Epithelial cell of prostate (primary cell): ENCODE measurements at regions not wholly inside any gene's neighbourhood (a gene's known extent, or its start where the extent isn't known, plus 50 kb on each side); places are given as distances from the start of the nearest gene placed in this dataset.
"Not testable (repeated sequence)": the region's sequence is repeated elsewhere in the genome, so short reads cannot be mapped to it uniquely, and the experiment has no call there.

Experiments used
- DNase-seq: peaks from one replicate; pipeline ENCODE4 v3.0.0-alpha.2; 2011; ENCODE audit warnings: low read depth, low spot score
- H3K27ac ChIP-seq: fragments of 450-650 bp; 2 replicates; pipeline ENCODE4 v1.5.1; 2017; ENCODE audit warnings: mild to moderate bottlenecking

GRCh38 chr1:96538883-96539282 is 182.7 kb upstream of the PTBP2 start:
- DNase-seq: no peak
- no peak overlapping the region for H3K27ac ChIP-seq

GRCh38 chr1:96541491-96541890 is 180.1 kb upstream of the PTBP2 start:
- no peak for DNase-seq
- H3K27ac ChIP-seq: no peak overlapping the region

- H3K27ac ChIP-seq: no peak overlapping the region
These were observed 177.3 kb upstream of the PTBP2 start for GRCh38 chr1:96544051-96544830.

GRCh38 chr1:96544831-96545221 is 176.8 kb upstream of the PTBP2 start:
- H3K27ac ChIP-seq: no peak overlapping the region
- no peak for DNase-seq

More at GRCh38 chr1:96544051-96544830, 177.3 kb upstream of the PTBP2 start:
- no peak for DNase-seq

- H3K27ac ChIP-seq: no peak overlapping the region
- DNase-seq: no peak
These were observed 175.5 kb upstream of the PTBP2 start for GRCh38 chr1:96545935-96546656.

- H3K27ac ChIP-seq: no peak overlapping the region
- DNase-seq: no peak
These were observed 171.5 kb upstream of the PTBP2 start for GRCh38 chr1:96550061-96550460.

- no peak for DNase-seq
These were observed 169.1 kb upstream of the PTBP2 start for GRCh38 chr1:96552451-96552850.

GRCh38 chr1:96553811-96554210 is 167.8 kb upstream of the PTBP2 start:
- no peak overlapping the region for H3K27ac ChIP-seq
- no peak for DNase-seq

More at GRCh38 chr1:96552451-96552850, 169.1 kb upstream of the PTBP2 start:
- no peak overlapping the region for H3K27ac ChIP-seq

GRCh38 chr1:96554364-96554763 is 167.2 kb upstream of the PTBP2 start:
- H3K27ac ChIP-seq: no peak overlapping the region
- no peak for DNase-seq

GRCh38 chr1:96557336-96557735 is 164.2 kb upstream of the PTBP2 start:
- no peak for DNase-seq
- H3K27ac ChIP-seq: no peak overlapping the region

GRCh38 chr1:96558635-96559034 is 162.9 kb upstream of the PTBP2 start:
- no peak overlapping the region for H3K27ac ChIP-seq
- DNase-seq: no peak

GRCh38 chr1:96559181-96559580 is 162.4 kb upstream of the PTBP2 start:
- no peak for DNase-seq
- peak overlapping the region; percentile 88 for H3K27ac ChIP-seq

- peak overlapping the region; percentile 88 for H3K27ac ChIP-seq
- DNase-seq: peak; percentile 99
These were observed 161.6 kb upstream of the PTBP2 start for GRCh38 chr1:96559707-96560596.

GRCh38 chr1:96562094-96562493 is 159.5 kb upstream of the PTBP2 start:
- DNase-seq: no peak
- H3K27ac ChIP-seq: no peak overlapping the region

- H3K27ac ChIP-seq, DNase-seq: not testable (repeated sequence)
These were observed 157.2 kb upstream of the PTBP2 start for GRCh38 chr1:96564401-96564800.

- no peak for DNase-seq
These were observed 156.0 kb upstream of the PTBP2 start for GRCh38 chr1:96565546-96565945.

GRCh38 chr1:96568639-96569038 is 152.9 kb upstream of the PTBP2 start:
- DNase-seq: no peak
- H3K27ac ChIP-seq: no peak overlapping the region

More at GRCh38 chr1:96565546-96565945, 156.0 kb upstream of the PTBP2 start:
- no peak overlapping the region for H3K27ac ChIP-seq

GRCh38 chr1:96569288-96569687 is 152.3 kb upstream of the PTBP2 start:
- no peak overlapping the region for H3K27ac ChIP-seq
- no peak for DNase-seq

GRCh38 chr1:96579636-96580035 is 141.9 kb upstream of the PTBP2 start:
- H3K27ac ChIP-seq: no peak overlapping the region
- no peak for DNase-seq

- no peak for DNase-seq
- no peak overlapping the region for H3K27ac ChIP-seq
These were observed 140.7 kb upstream of the PTBP2 start for GRCh38 chr1:96580920-96581319.

- DNase-seq: no peak
These were observed 139.8 kb upstream of the PTBP2 start for GRCh38 chr1:96581772-96582171.

More at GRCh38 chr1:96581772-96582171, 139.8 kb upstream of the PTBP2 start:
- no peak overlapping the region for H3K27ac ChIP-seq
